Keratinocyte (primary cell): ENCODE measurements at regions not wholly inside any gene's neighbourhood (a gene's known extent, or its start where the extent isn't known, plus 50 kb on each side); places are given as distances from the start of the nearest gene placed in this dataset.
"Not testable (repeated sequence)": the region's sequence is repeated elsewhere in the genome, so short reads cannot be mapped to it uniquely, and the experiment has no call there.

Experiments used
- CTCF ChIP-seq, 3 experiments: IDR thresholded peaks in 1 of 3; conservative IDR thresholded peaks in 1 of 3; optimal IDR thresholded peaks in 1 of 3; 2 replicates in 2 of 3; 3 replicates in 1 of 3; pipeline versions ENCODE3 to v1.5.1; 2011; ENCODE audit warnings: low read length in 3 of 3, mild to moderate bottlenecking in 3 of 3, moderate library complexity in 2 of 3, control low read depth in 1 of 3, inconsistent platforms in 1 of 3; ENCODE audit not compliant: insufficient read depth in 2 of 3; ENCODE audit errors: extremely low read depth in 1 of 3
- EZH2 ChIP-seq: IDR thresholded peaks from one replicate; pipeline ENCODE4 v1.6.1; 2012; ENCODE audit warnings: inconsistent platforms, mild to moderate bottlenecking, low read length, moderate library complexity

GRCh38 chr6:148022279-148022678 is 320.4 kb upstream of the SASH1 start:
- TF ChIP-seq CTCF (optimal IDR thresholded peaks at IDR 0.05 in 1 of 3, IDR thresholded peaks at IDR 0.05 in 1 of 3, conservative IDR thresholded peaks at IDR 0.05 in 1 of 3; ENCODE audit: extremely low read depth in 1 of 3, insufficient read depth in 2 of 3, low read length in 3 of 3); EZH2: not testable (repeated sequence)
